ENCODE measurements at regions not wholly inside any gene's neighbourhood (a gene's known extent, or its start where the extent isn't known, plus 50 kb on each side); places are given as distances from the start of the nearest gene placed in this dataset.

GRCh38 chr20:40561187-40561586 is 127.8 kb downstream of the MAFB start:
- Histone ChIP-seq H3K4me3 (ENCODE audit: low read length) (no peak overlapping the region), H3K9me3 (ENCODE audit: control insufficient read depth in 1 of 2, insufficient read depth in 1 of 2, low read length in 2 of 2) (no peaks in the 10 kb centered on the region), H3K36me3 (ENCODE audit: insufficient read depth, low read length) (no peaks in the 10 kb centered on the region), H3K27me3 (ENCODE audit: control insufficient read depth in 1 of 2, insufficient read depth in 2 of 2, low read length in 2 of 2) (no peaks in the 10 kb centered on the region), H3K27ac (ENCODE audit: low read depth in 1 of 2, low read length in 2 of 2) (no peak overlapping the region), H3K4me1 (ENCODE audit: insufficient read depth, low read length) (no peaks in the 10 kb centered on the region)
- DNase-seq (no peak), ATAC-seq (ENCODE audit: poor library complexity) (no peak)
- TF ChIP-seq, protein P1, sequence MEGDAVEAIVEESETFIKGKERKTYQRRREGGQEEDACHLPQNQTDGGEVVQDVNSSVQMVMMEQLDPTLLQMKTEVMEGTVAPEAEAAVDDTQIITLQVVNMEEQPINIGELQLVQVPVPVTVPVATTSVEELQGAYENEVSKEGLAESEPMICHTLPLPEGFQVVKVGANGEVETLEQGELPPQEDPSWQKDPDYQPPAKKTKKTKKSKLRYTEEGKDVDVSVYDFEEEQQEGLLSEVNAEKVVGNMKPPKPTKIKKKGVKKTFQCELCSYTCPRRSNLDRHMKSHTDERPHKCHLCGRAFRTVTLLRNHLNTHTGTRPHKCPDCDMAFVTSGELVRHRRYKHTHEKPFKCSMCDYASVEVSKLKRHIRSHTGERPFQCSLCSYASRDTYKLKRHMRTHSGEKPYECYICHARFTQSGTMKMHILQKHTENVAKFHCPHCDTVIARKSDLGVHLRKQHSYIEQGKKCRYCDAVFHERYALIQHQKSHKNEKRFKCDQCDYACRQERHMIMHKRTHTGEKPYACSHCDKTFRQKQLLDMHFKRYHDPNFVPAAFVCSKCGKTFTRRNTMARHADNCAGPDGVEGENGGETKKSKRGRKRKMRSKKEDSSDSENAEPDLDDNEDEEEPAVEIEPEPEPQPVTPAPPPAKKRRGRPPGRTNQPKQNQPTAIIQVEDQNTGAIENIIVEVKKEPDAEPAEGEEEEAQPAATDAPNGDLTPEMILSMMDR (IDR thresholded peaks at IDR 0.05), result no peak
- Mint-ChIP-seq H3K4me1 (ENCODE audit: low read depth) (no peaks in the 10 kb centered on the region), H3K27ac (no peak overlapping the region), H3K9me3 (no peaks in the 10 kb centered on the region), H3K36me3 (ENCODE audit: low read depth) (no peaks in the 10 kb centered on the region), H3K27me3 (peaks cover 25% of the 10 kb centered on the region), H3K4me3 (no peak overlapping the region)
- POLR2A ChIA-PET, result no interaction called here
- CTCF ChIA-PET, result no interaction called here
- intact Hi-C loops (cut with DNase I, micrococcal nuclease), result no loop called here

DNA sequence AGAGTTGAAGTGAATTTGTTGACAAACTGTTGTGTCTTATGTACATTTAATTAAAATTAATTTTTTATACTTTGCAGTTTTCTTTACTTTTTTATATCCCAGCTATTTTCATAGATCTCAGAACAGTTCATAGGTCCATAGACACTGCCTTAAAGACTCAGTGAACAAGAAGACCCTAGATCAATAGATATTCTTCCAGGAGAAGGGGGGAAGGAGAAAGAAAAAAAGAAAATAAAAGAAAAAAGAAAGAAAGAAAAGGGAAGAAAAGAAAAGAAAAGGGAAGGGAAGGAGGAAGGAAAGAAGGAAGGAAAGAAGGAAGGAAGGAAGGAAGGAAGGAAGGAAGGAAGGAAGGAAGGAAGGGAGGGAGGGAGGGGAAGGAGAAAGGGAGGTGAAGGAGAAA is 130.8 kb downstream of the MAFB start:
- intact Hi-C loops (cut with DNase I, micrococcal nuclease), result no loop called here
- Histone ChIP-seq H3K4me3 (ENCODE audit: low read length) (no peak overlapping the region), H3K36me3 (ENCODE audit: insufficient read depth, low read length) (no peaks in the 10 kb centered on the region), H3K9me3 (ENCODE audit: control insufficient read depth in 1 of 2, insufficient read depth in 1 of 2, low read length in 2 of 2) (no peaks in the 10 kb centered on the region), H3K27me3 (ENCODE audit: control insufficient read depth in 1 of 2, insufficient read depth in 2 of 2, low read length in 2 of 2) (no peaks in the 10 kb centered on the region), H3K27ac (ENCODE audit: low read depth in 1 of 2, low read length in 2 of 2) (no peak overlapping the region), H3K4me1 (ENCODE audit: insufficient read depth, low read length) (no peaks in the 10 kb centered on the region)
- ChIA-PET CTCF (no interaction called here), POLR2A (no interaction called here)
- DNase-seq (no peak), ATAC-seq (ENCODE audit: poor library complexity) (no peak)
- Mint-ChIP-seq H3K27ac (no peak overlapping the region), H3K9me3 (no peaks in the 10 kb centered on the region), H3K36me3 (ENCODE audit: low read depth) (no peaks in the 10 kb centered on the region), H3K27me3 (peaks cover 22% of the 10 kb centered on the region), H3K4me1 (ENCODE audit: low read depth) (no peaks in the 10 kb centered on the region), H3K4me3 (no peak overlapping the region)
- TF ChIP-seq, protein P1 (IDR thresholded peaks at IDR 0.05), result no peak

- DNase-seq (no peak), ATAC-seq (ENCODE audit: poor library complexity) (no peak)
- no peak overlapping the region for H3K27ac Mint-ChIP-seq
- no peak overlapping the region for H3K4me3 Mint-ChIP-seq
- POLR2A ChIA-PET, result no interaction called here
- H3K36me3 Mint-ChIP-seq (ENCODE audit: low read depth), result no peaks in the 10 kb centered on the region
- H3K27me3 ChIP-seq (ENCODE audit: control insufficient read depth in 1 of 2, insufficient read depth in 2 of 2, low read length in 2 of 2), result peaks cover 0 to 5% of the 10 kb centered on the region in 2 experiments
- H3K4me1 ChIP-seq (ENCODE audit: insufficient read depth, low read length), result no peaks in the 10 kb centered on the region
- intact Hi-C loops (cut with DNase I, micrococcal nuclease), result no loop called here
- H3K36me3 ChIP-seq (ENCODE audit: insufficient read depth, low read length), result no peaks in the 10 kb centered on the region
- H3K27ac ChIP-seq (ENCODE audit: low read depth in 1 of 2, low read length in 2 of 2), result no peak overlapping the region
- TF ChIP-seq, protein P1 (IDR thresholded peaks at IDR 0.05), result no peak
- H3K9me3 ChIP-seq (ENCODE audit: control insufficient read depth in 1 of 2, insufficient read depth in 1 of 2, low read length in 2 of 2), result peaks cover 0 to 10% of the 10 kb centered on the region in 2 experiments
- no peaks in the 10 kb centered on the region for H3K9me3 Mint-ChIP-seq
- H3K4me3 ChIP-seq (ENCODE audit: low read length), result no peak overlapping the region
- H3K27me3 Mint-ChIP-seq, result peaks cover 35% of the 10 kb centered on the region
- CTCF ChIA-PET, result no interaction called here
- no peaks in the 10 kb centered on the region for H3K4me1 Mint-ChIP-seq (ENCODE audit: low read depth)
These were observed 137.9 kb downstream of the MAFB start for GRCh38 chr20:40551125-40551530.
